Mesothelial cell of epicardium (in vitro differentiated cells): ENCODE measurements at regions not wholly inside any gene's neighbourhood (a gene's known extent, or its start where the extent isn't known, plus 50 kb on each side); places are given as distances from the start of the nearest gene placed in this dataset.

Source experiments
- DNase-seq, 2 experiments: peaks; one replicate each; pipeline ENCODE4 v3.0.0; 2021; ENCODE audit warnings: low spot score in 2 of 2; ENCODE audit not compliant: unreplicated experiment in 2 of 2
- H3K27ac Mint-ChIP-seq: 2 replicates; pipeline ENCODE4 v1.8.0; 2021; ENCODE audit warnings: mixed read lengths
- H3K27me3 Mint-ChIP-seq: 2 replicates; pipeline ENCODE4 v1.8.0; 2021; ENCODE audit warnings: low read depth, mixed read lengths
- H3K36me3 Mint-ChIP-seq: 2 replicates; pipeline ENCODE4 v1.8.0; 2021; ENCODE audit warnings: mixed read lengths
- H3K4me1 Mint-ChIP-seq: 2 replicates; pipeline ENCODE4 v1.8.0; 2021; ENCODE audit warnings: mixed read lengths
- H3K4me3 Mint-ChIP-seq: 2 replicates; pipeline ENCODE4 v1.8.0; 2021; ENCODE audit warnings: mild to moderate bottlenecking, moderate library complexity, mixed read lengths
- H3K9me3 Mint-ChIP-seq: 2 replicates; pipeline ENCODE4 v1.8.0; 2021; ENCODE audit warnings: mixed read lengths
- TF ChIP-seq, protein P1 (sequence below): fragments of 200-600 bp; sonication (generic); IDR thresholded peaks from one replicate; pipeline ENCODE4 v1.5.0; 2021; ENCODE audit warnings: antibody characterized with exemption; ENCODE audit not compliant: unreplicated experiment

DNA sequence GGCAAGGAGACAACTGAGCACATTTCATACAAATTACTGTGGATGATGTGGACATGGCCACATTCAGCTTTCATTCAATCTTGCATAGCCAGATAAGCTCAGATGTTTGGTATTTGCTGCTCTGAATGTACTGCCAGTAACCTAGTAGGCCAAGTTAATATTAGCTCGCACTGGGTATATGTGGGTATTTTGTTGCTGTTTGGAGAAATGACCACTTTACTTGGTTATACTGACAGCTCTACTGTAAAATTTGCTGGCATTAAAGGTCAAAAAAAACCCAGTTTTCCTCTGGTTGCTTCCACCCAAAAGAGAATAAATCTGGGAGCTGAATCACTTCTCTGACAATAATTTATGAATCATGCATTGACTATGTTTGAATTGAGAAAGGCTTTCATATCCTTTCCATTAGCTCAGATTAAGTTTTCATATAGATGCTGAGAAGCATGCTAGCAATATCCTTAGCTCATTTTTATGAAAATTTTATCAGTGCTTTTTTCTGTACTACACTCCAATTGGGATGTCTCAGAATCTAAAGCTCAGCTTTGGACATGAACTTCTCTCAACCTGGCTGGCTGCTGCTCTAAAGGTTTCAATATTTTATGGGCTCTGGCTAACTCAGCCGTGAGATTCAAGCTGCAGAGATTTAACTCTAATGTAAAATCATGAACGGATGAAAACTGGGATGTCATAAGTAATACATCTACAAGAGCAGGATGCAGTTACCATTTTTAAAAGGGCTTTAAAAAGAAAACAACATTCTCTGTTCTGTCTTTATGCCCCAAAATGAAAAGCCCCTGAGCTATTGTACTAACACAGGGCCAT, 330.0 kb downstream of the BARHL2 start:
- no peaks in the 10 kb centered on the region for H3K36me3 Mint-ChIP-seq
- H3K27ac Mint-ChIP-seq = no peak overlapping the region
- no peaks in the 10 kb centered on the region for H3K9me3 Mint-ChIP-seq
- TF ChIP-seq, protein P1, sequence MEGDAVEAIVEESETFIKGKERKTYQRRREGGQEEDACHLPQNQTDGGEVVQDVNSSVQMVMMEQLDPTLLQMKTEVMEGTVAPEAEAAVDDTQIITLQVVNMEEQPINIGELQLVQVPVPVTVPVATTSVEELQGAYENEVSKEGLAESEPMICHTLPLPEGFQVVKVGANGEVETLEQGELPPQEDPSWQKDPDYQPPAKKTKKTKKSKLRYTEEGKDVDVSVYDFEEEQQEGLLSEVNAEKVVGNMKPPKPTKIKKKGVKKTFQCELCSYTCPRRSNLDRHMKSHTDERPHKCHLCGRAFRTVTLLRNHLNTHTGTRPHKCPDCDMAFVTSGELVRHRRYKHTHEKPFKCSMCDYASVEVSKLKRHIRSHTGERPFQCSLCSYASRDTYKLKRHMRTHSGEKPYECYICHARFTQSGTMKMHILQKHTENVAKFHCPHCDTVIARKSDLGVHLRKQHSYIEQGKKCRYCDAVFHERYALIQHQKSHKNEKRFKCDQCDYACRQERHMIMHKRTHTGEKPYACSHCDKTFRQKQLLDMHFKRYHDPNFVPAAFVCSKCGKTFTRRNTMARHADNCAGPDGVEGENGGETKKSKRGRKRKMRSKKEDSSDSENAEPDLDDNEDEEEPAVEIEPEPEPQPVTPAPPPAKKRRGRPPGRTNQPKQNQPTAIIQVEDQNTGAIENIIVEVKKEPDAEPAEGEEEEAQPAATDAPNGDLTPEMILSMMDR = no peak
- no peak for DNase-seq
- H3K4me3 Mint-ChIP-seq = no peak overlapping the region
- H3K27me3 Mint-ChIP-seq = no peaks in the 10 kb centered on the region
- peaks cover 7% of the 10 kb centered on the region for H3K4me1 Mint-ChIP-seq

DNA sequence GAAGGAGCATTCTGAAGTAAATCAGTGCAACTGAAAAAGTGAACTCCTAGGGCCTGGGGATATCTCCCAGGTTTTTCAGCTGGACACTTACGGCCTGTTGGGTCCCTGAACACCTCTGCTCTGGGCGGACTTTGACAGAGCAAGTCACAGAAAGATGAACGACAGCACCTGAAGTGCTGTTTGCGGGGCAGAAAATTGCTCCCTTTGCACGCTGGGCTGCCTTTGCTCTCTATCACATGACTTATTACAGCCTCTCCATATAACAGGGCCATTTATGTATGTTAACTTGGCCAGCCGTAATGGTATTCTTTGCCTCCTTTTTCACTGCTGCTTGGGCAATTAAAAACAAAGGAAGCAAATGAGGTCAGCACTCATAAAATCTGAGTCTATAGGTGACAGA, 332.9 kb downstream of the BARHL2 start:
- TF ChIP-seq, protein P1 = no peak
- H3K27me3 Mint-ChIP-seq = no peaks in the 10 kb centered on the region
- no peak overlapping the region for H3K27ac Mint-ChIP-seq
- H3K4me1 Mint-ChIP-seq = peaks cover 7% of the 10 kb centered on the region
- no peaks in the 10 kb centered on the region for H3K36me3 Mint-ChIP-seq
- DNase-seq = no peak
- no peaks in the 10 kb centered on the region for H3K9me3 Mint-ChIP-seq
- H3K4me3 Mint-ChIP-seq = no peak overlapping the region

DNA sequence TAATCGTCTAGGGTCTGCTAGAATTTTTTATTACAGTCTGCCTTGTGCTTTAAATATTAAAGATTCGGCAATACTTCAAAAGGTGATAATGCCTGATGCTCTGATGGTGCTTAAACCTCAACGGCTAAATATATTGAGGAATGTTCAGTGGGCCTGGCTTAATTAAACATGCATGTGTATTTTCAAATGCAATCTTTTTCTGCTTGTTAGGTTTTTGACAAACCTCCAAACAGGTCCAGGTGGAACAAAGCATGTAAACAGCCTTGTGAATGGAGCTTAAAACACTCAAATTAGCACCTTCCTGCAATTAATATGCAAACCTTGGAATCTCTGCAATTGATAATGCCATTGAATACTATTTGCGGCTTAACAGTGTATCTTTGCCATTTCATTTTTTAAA, 334.9 kb downstream of the BARHL2 start:
- Mint-ChIP-seq H3K4me3 (no peak overlapping the region), H3K27me3 (no peaks in the 10 kb centered on the region), H3K27ac (no peak overlapping the region), H3K4me1 (no peaks in the 10 kb centered on the region), H3K36me3 (no peaks in the 10 kb centered on the region), H3K9me3 (peaks cover 7% of the 10 kb centered on the region)
- DNase-seq = no peak
- TF ChIP-seq, protein P1 = no peak

DNA sequence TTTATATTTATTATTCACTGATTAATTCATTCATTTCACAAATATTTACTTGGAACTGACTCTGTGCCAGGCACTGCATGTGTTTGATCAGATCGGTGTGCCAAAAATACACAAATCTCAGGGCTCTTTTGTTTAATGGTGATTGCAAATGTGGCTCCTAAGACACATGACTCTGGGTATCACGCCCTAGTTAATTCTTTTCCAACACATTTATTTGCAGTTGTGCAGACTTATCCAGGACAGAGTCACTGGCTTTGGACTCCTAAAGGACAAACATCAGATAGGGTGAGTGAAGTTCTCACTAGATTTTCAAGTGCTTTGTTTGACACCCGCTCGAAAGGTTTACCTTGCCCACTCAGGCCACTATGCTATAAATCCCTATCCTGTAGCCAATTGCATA, 335.5 kb downstream of the BARHL2 start:
- TF ChIP-seq, protein P1 = no peak
- no peak overlapping the region for H3K4me3 Mint-ChIP-seq
- H3K4me1 Mint-ChIP-seq = no peaks in the 10 kb centered on the region
- DNase-seq = no peak
- H3K36me3 Mint-ChIP-seq = no peaks in the 10 kb centered on the region
- H3K9me3 Mint-ChIP-seq = peaks cover 7% of the 10 kb centered on the region
- no peaks in the 10 kb centered on the region for H3K27me3 Mint-ChIP-seq
- H3K27ac Mint-ChIP-seq = no peak overlapping the region

DNA sequence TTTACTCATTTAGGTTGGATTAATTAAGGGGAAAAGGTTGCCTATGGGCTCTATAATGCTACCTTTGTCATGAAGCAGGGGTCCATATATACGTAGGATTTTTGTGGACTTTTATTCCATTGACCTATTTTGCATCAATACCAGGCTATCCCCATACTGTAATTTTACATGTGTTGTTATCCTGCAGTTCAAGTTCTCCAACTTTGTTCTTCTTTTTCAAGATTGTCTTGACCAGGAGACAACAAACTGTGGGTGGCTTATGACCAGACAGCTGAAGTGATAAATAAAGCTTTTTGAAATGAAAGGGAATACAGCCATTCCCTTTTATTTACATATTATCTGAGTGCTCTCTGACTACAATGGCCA, 345.7 kb downstream of the BARHL2 start:
- Mint-ChIP-seq H3K4me1 (no peaks in the 10 kb centered on the region), H3K4me3 (no peak overlapping the region), H3K9me3 (peaks cover 15% of the 10 kb centered on the region), H3K27ac (no peak overlapping the region), H3K36me3 (no peaks in the 10 kb centered on the region), H3K27me3 (peaks cover 8% of the 10 kb centered on the region)
- TF ChIP-seq, protein P1 = no peak
- no peak for DNase-seq
